NCI-H1436 treated with DMSO at 0.1 percent for 48 hours (cell line): ENCODE measurements at regions not wholly inside any gene's neighbourhood (a gene's known extent, or its start where the extent isn't known, plus 50 kb on each side); places are given as distances from the start of the nearest gene placed in this dataset.
A peak's percentile ranks its signal among the peaks of the same experiment; 100 is the strongest.
"Not testable (repeated sequence)": the region's sequence is repeated elsewhere in the genome, so short reads cannot be mapped to it uniquely, and the experiment has no call there.

Experiments used
- DNase-seq: peaks from one replicate; lab custom pipeline; 2025; lab: John Stamatoyannopoulos, UW

DNA sequence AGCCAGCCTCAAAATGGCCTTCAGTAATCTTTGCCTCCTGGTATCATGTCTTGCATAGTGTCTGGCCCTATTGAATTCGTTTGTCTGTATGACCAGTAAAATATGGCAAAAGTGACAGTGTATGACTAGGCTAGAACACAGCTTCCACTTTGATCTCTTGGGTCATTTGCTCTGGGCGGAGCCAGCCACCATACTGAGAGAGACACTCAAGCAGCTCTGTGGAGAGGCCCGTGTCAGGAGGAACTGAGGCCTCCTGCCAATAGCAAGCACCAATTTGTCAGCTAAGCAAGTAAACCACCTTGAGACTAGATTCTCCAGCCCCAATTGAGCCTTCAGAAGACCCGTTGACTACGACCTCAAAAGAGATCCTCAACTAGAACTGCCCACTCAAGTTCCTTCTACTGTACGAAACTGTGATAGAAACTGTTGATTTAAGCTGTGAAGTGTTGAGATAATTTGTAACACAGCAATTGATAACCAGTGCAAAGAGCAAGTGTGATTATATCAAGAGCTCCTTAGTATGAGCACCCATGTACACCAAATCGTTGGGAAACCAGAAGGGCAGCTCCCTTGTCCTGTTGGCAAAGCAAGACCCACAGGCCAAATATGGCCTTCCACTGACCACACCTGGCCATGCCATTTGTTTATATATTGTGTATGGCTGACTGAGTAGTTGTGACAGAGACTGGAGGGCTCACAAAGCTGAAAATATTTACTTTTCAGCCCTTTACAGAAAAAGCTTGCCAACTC is 52.7 kb upstream of the SERBP1 start:
- no peak for DNase-seq

GRCh38 chr1:67484492-67484891 is 54.3 kb upstream of the SERBP1 start:
- no peak for DNase-seq

DNA sequence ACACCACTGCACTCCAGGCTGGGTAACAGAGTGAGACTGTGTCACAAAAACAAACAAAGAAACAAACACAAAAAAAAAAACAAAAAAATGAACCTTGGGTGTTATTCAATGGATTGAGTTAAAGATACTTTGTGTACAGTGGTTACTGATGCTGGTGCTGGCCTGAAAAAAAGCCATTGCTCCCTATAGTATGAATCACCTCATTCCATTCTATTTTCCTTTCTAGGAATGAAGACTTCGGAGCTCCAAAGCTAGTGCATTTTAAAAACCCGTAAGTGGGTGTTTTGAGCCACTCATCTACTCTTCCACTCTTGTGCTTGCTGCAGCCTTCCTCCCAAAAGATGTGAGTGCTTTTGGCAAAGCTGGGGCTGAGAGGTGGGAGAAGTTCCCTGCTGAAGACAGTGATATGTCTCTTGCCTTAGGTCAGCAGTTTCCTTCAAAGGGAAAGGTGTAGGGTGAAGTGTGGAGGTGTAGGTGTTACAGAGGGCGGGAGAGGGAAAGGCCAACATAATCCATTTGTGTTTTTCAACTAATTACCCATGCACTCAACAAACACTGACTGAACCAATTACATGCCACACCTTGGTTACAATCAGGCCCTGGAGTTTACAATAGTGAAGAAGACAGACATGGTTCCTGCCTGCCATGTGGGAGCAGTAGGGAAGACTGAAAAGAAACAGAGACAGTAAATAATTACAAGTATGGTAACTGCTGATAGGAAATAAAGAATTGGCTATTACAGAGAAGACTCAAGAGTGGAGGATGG is 55.0 kb upstream of the SERBP1 start:
- DNase-seq, result no peak

- DNase-seq, result no peak
Observed at GRCh38 chr1:67489643-67490042, 59.4 kb upstream of the SERBP1 start.

GRCh38 chr1:67491280-67491679 is 61.1 kb upstream of the SERBP1 start:
- DNase-seq, result no peak

GRCh38 chr1:67493148-67493547 is 62.9 kb upstream of the SERBP1 start:
- no peak for DNase-seq

DNA sequence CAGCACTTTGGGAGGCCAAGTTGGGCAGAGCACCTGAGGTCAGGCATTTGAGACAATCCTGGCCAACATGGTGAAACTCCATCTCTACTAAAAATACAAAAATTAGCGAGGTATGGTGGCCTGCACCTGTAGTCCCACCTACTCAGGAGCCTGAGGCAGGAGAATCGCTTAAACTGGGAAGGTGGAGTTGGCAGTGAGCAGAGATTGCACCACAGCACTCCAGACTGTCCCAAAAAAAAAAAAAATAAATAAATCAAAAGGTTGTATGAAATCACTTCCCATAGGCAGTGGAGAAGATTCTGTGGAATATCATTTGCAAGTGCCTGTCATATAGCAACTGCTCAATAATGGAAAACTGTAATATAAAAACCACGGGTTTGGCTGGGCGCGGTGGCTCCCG is 65.1 kb upstream of the SERBP1 start:
- DNase-seq, result no peak

- DNase-seq, result no peak
Observed at GRCh38 chr1:67496329-67496728, 66.1 kb upstream of the SERBP1 start.

DNA sequence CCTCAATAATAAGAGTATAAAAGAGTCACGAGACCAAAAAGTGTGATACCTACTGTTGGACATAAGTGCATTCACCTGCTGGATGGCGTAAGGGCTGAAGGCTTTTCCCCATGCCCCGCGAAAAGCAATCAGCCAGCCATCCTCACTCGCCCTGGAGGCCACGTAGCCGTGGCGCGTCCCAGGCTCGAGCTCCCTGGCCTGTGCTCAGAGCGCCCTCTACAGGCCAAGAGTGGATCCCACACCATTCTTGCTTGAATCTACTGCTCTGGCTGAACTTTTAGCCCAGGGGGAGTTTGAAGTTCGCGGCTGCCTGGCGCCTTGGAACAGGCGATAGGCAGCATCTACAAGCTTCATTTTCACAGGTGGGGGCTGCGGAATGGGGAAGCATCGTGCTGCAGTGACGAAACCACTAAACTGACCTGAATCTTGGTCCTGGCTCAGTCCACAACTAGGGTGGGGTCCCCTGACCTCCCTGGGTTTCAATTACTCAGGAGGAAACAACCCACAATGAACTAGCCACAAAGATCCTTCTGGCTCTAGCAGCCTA is 70.3 kb upstream of the SERBP1 start:
- peak; percentile 62 for DNase-seq

GRCh38 chr1:67503974-67504373 is 73.8 kb upstream of the SERBP1 start:
- no peak for DNase-seq

DNA sequence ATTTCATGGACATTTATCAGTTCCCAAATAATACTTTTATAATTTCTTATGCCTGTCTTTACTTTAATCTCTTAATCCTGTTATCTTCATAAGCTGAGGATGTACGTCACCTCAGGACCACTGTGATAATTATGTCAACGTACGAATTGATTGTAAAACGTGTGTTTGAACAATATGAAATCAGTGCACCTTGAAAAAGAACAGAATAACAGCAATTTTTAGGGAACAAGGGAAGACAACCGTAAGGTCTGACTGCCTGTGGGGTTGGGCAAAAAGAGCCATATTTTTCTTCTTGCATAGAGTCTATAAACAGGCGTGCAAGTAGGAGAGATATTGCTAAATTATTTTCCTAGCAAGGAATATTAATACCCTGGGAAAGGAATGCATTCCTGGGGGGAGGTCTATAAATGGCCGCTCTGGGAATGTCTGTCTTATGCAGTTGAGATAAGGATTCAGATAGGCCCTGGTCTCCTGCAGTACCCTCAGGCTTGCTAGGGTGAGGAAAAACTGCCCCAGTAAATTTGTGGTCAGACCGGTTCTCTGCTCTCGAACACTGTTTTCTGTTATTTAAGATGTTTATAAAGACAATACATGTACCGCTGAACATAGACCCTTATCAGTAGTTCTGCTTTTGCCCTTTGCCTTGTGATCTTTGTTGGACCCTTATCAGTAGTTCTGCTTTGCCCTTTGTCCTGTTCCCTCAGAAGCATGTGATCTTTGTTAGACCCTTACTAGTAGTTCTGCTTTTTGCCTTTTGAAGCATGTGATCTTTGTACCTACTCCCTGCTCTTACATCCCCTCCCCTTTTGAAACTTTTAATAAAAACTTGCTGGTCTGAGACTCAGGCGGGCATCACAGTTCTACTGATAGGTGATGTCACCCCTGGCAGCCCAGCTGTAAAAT is 83.4 kb upstream of the SERBP1 start:
- not testable (repeated sequence) for DNase-seq

DNA sequence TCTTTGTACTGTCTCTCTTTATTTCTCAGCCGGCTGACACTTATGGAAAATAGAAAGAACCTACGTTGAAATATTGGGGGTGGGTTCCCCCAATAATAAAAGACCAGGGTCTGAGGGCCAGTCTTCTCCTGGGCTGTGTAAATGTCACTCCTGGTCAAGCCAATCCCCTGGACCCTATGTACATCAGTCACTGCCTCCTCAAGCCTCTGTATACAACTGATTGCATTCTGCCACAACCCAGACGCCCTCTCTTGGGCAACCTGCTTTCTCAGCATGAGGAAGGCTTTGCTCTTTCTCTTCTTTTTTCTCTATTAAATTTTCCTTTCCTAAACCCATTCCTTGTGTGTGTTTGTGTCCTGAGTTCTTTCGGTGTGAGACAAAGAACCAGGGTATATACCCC is 84.1 kb upstream of the SERBP1 start:
- DNase-seq, result no peak

DNA sequence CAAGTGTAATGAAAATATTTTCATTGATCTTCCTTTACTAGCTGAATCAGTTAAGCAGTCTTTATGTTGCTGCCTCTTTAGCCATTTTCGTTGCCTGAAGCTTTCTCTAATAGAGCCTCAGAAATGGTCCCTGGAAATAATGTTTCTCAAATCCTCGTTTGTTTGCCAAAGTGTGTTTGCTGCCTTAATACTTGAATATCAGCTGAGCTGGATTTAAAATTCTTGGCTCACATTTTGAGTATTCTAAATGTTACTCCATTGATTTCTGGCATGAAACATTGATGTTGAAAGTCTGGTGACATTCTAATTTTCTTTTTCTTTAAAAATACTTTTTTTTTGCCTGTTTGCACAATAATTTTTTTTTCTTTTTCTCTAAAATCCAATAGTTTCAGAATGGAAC is 84.6 kb upstream of the SERBP1 start:
- no peak for DNase-seq

DNA sequence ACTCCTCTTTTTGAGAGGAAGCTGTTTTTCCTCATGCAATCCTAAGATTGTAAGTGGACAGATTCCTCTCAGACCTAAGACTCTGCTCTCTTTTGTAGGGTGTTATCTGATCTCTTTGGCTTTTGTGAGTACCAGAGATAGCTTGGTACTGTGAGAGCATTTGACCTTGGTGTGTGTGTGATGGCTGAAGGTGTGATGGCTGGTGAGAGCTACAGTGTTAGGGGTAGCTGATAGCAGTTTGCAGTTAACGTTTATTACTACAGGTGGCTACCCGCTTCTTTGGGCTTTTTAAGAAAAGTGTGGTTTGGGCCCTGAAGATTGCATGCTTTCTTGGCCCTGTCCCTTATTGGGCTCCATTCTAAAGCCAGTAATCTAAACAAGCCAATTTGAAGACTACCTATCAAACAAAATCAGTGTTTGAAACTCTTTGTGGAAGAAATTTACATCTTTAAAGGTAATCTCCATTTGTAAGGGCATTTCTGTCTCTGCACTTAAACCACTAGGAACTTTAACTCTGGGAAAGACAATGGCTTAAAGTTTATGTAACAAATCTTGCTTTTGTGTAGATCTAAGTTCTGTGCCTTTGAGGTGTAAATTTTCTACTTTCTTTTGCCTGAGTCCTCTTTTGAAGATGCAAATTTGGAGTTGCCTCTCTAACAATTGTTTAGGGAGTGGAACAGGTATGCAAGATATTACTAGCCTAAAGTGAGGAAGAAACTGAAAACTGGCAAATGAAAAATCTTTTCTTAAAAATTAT is 85.3 kb upstream of the SERBP1 start:
- no peak for DNase-seq

- DNase-seq, result no peak
Observed at GRCh38 chr1:67517046-67517445, 86.8 kb upstream of the SERBP1 start.

GRCh38 chr1:67522001-67522441 is 91.8 kb upstream of the SERBP1 start:
- no peak for DNase-seq

DNA sequence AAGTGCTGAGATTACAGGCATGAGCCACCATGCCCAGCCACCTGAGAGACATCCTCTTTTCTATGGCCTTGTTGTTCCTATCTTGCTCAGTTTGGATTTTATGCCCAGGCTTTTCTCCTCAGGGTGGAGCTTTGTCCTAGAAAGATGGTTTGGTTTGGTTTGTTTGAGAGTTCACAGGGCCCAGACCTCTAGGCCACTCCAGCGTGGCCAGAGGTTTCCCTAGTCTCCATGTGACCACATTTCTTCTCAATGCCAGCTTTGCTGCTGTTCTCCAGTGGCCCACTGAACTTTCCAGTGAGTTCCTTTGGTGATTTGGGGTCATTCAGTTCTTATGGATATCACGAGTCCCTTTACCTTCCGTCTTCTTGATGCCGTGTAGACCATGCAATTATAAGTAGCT is 92.6 kb upstream of the SERBP1 start:
- no peak for DNase-seq

- no peak for DNase-seq
Observed at GRCh38 chr1:67524143-67525052, 94.2 kb upstream of the SERBP1 start.

DNA sequence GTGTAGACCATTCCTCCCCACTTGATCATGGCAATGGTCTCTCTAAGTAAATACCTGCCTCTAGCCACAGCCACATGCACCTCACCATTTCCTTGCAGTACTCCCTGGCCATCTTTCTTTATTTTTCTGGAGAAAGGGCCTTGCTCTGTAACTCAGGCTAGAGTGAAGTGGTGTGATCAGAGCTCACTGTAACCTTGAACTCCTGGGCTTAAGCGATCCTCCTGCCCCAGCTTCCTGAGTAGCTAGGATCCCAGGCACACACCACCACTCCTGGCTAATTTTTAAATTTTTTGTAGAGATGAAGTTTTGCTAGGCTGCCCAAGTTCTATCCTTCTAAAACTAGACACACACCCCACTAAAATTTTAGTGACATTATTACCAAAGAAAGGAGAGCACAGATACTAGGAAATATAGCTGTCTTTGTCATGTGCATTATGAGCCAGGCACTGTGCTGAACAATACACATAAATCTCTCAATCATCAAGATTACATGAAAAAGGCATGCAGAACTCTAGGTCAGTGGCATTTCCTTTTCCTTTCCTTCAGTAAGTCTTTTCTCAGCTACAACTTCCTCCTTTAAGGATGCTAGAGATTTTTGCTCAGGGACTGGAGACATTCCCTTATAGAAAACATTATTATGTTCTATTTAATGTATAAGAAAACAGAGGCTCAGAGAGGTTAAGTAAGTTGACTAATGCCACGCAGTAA is 95.0 kb upstream of the SERBP1 start:
- DNase-seq, result no peak

DNA sequence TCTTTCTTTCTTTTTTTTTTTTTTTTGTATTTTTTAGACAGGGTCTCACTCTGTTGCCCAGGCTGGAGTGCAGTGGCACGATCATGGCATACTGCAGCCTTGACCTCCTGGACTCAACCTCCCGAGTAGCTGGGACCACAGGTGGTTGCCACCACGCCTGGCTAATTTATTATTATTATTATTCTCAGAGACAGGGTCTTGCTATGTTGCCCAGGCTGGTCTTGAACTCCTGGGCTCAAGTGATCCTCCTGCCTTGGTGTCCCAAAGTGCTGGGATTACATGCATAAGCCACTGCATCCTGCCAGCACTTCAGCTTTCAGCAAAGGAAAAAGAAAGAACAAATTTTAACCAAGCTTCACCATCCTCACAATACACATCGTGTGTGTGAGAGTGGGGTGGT is 97.9 kb upstream of the SERBP1 start:
- no peak for DNase-seq
